SK-N-MC (cell line): ENCODE measurements at regions not wholly inside any gene's neighbourhood (a gene's known extent, or its start where the extent isn't known, plus 50 kb on each side); places are given as distances from the start of the nearest gene placed in this dataset.
"Not testable (repeated sequence)": the region's sequence is repeated elsewhere in the genome, so short reads cannot be mapped to it uniquely, and the experiment has no call there.

Experiments used
- DNase-seq: peaks from one replicate; pipeline ENCODE4 v3.0.0-alpha.2; 2011; ENCODE audit warnings: low read depth, low spot score
- H3K27ac ChIP-seq: fragments of 200-600 bp; sonication (generic); 2 replicates; pipeline ENCODE4 v1.5.1; 2016; ENCODE audit warnings: mixed run types
- H3K36me3 ChIP-seq: fragments of 200-600 bp; sonication (generic); 2 replicates; pipeline ENCODE4 v1.6.1; 2017; ENCODE audit warnings: antibody characterized with exemption, low read length, mixed read lengths; ENCODE audit not compliant: insufficient read depth
- H3K4me3 ChIP-seq: fragments of 200-600 bp; sonication (generic); 2 replicates; pipeline ENCODE4 v1.5.1; 2016
- H3K9ac ChIP-seq: fragments of 200-600 bp; sonication (generic); 2 replicates; pipeline ENCODE4 v1.8.0; 2017; ENCODE audit warnings: mixed run types, mixed read lengths; ENCODE audit not compliant: insufficient read length
- H3K9me3 ChIP-seq: fragments of 200-600 bp; sonication (generic); 2 replicates; pipeline ENCODE4 v1.6.1; 2017; ENCODE audit warnings: low read depth, mild to moderate bottlenecking, antibody characterized with exemption, low read length, moderate library complexity, mixed read lengths
- EZH2 ChIP-seq: fragments of 200-600 bp; sonication (generic); IDR thresholded peaks from one replicate; pipeline ENCODE4 v1.6.1; 2017; ENCODE audit warnings: antibody characterized with exemption
- FOXP2 ChIP-seq: optimal IDR thresholded peaks from 2 replicates; pipeline ENCODE3; 2011; ENCODE audit warnings: mild to moderate bottlenecking, moderate library complexity; ENCODE audit not compliant: insufficient read depth; ENCODE audit errors: extremely low read length, control extremely low read depth
- POLR2AphosphoS5 ChIP-seq: IDR thresholded peaks from 2 replicates; pipeline ENCODE4 v1.6.1; 2012; ENCODE audit warnings: mild to moderate bottlenecking, low read depth, low read length, borderline replicate concordance

DNA sequence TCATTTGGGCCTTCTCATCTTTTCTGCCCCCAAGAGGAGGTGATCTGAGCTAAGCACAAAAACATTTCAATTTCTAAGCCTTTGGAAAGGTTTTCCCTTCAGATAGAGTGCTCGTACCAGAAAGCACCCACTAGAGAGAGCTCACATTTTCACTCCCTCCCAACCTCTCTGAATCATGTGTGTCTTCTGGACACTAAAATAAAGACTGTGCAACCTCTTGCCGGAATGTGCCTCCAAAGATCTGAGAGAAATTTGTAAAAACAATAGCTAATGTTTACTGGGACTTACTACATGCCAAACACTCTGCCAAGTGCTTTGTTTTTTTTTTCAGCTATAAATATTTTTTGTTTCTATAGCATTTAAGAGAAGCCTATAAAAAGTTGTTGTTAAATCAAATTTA lies 120.6 kb upstream of the LNX1 start:
- Histone ChIP-seq H3K9ac (no peak overlapping the region), H3K36me3 (no peaks in the 10 kb centered on the region), H3K27ac (no peak overlapping the region), H3K9me3 (no peaks in the 10 kb centered on the region), H3K4me3 (no peak overlapping the region)
- no peak for DNase-seq
- no peak for TF ChIP-seq POLR2AphosphoS5
- no peak for TF ChIP-seq EZH2
- no peak for TF ChIP-seq FOXP2

DNA sequence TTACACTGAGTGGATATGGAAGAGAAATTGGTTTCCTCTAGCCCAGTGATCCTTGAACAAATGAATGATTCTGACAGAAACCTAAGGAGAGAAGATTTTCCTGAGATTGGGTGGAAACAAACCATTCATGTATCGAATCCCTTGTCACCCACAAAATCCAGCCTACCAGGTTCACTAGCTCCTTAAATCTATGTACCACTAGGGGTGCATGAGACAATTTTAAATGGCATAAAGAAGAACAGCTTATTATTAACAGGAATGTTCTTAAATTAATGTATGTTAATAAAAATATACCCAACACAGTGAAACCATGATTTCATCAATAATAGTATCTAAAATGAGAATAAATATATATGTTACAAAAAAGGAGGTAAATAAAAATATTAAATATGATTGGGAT lies 118.4 kb upstream of the LNX1 start:
- Histone ChIP-seq H3K4me3 (no peak overlapping the region), H3K9me3 (no peaks in the 10 kb centered on the region), H3K9ac (no peak overlapping the region), H3K36me3 (no peaks in the 10 kb centered on the region), H3K27ac (no peak overlapping the region)
- no peak for DNase-seq
- TF ChIP-seq FOXP2 (no peak), POLR2AphosphoS5 (no peak), EZH2 (no peak)

DNA sequence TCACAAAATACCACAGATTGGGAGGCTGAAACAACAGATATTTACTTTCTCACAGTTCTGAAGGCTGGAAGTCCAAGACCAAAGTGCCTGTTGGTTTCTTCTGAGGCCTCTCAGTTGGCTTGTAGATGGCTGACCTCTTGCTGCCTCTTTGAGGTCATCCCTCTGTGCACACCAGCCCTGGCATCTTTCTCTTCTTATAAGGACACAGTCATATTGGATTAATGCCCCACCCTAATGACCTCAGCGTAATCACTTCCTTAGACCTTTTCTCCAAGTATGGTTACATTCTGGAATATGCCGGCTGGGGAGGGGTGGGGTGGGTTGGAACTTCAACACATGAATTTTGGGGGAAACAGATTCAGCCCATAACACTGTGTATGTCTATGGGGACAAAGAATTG lies 116.2 kb upstream of the LNX1 start:
- no peak for DNase-seq
- H3K9me3 ChIP-seq, result no peaks in the 10 kb centered on the region
- TF ChIP-seq EZH2 (no peak), FOXP2 (no peak), POLR2AphosphoS5 (no peak)
- no peaks in the 10 kb centered on the region for H3K36me3 ChIP-seq
- no peak overlapping the region for H3K4me3 ChIP-seq
- no peak overlapping the region for H3K27ac ChIP-seq
- no peak overlapping the region for H3K9ac ChIP-seq

- no peaks in the 10 kb centered on the region for H3K9me3 ChIP-seq
- H3K27ac ChIP-seq, result no peak overlapping the region
- H3K9ac ChIP-seq, result no peak overlapping the region
- TF ChIP-seq POLR2AphosphoS5, result no peak
- TF ChIP-seq FOXP2, result no peak
- DNase-seq, result no peak
- no peak overlapping the region for H3K4me3 ChIP-seq
- H3K36me3 ChIP-seq, result no peaks in the 10 kb centered on the region
Observed at GRCh38 chr4:53706422-53707032, 115.2 kb upstream of the LNX1 start.

GRCh38 chr4:53705972-53706371 lies 114.7 kb upstream of the LNX1 start:
- no peak for TF ChIP-seq POLR2AphosphoS5
- TF ChIP-seq EZH2, result no peak
- no peak for TF ChIP-seq FOXP2
- Histone ChIP-seq H3K36me3 (no peaks in the 10 kb centered on the region), H3K4me3 (no peak overlapping the region), H3K9me3 (no peaks in the 10 kb centered on the region), H3K9ac (no peak overlapping the region), H3K27ac (no peak overlapping the region)
- no peak for DNase-seq

GRCh38 chr4:53705151-53705764 lies 114.0 kb upstream of the LNX1 start:
- Histone ChIP-seq H3K36me3 (no peaks in the 10 kb centered on the region), H3K4me3 (no peak overlapping the region), H3K27ac (no peak overlapping the region), H3K9ac (no peak overlapping the region), H3K9me3 (no peaks in the 10 kb centered on the region)
- no peak for DNase-seq
- TF ChIP-seq FOXP2, result no peak
- no peak for TF ChIP-seq POLR2AphosphoS5
- TF ChIP-seq EZH2, result no peak

GRCh38 chr4:53704329-53704728 lies 113.0 kb upstream of the LNX1 start:
- Histone ChIP-seq H3K9me3 (no peaks in the 10 kb centered on the region), H3K27ac (no peak overlapping the region), H3K36me3 (no peaks in the 10 kb centered on the region), H3K4me3 (no peak overlapping the region), H3K9ac (no peak overlapping the region)
- no peak for TF ChIP-seq EZH2
- TF ChIP-seq POLR2AphosphoS5, result no peak
- TF ChIP-seq FOXP2, result no peak
- DNase-seq, result no peak

- H3K27ac ChIP-seq, result no peak overlapping the region
Observed at GRCh38 chr4:53703267-53703655, 112.0 kb upstream of the LNX1 start.

DNA sequence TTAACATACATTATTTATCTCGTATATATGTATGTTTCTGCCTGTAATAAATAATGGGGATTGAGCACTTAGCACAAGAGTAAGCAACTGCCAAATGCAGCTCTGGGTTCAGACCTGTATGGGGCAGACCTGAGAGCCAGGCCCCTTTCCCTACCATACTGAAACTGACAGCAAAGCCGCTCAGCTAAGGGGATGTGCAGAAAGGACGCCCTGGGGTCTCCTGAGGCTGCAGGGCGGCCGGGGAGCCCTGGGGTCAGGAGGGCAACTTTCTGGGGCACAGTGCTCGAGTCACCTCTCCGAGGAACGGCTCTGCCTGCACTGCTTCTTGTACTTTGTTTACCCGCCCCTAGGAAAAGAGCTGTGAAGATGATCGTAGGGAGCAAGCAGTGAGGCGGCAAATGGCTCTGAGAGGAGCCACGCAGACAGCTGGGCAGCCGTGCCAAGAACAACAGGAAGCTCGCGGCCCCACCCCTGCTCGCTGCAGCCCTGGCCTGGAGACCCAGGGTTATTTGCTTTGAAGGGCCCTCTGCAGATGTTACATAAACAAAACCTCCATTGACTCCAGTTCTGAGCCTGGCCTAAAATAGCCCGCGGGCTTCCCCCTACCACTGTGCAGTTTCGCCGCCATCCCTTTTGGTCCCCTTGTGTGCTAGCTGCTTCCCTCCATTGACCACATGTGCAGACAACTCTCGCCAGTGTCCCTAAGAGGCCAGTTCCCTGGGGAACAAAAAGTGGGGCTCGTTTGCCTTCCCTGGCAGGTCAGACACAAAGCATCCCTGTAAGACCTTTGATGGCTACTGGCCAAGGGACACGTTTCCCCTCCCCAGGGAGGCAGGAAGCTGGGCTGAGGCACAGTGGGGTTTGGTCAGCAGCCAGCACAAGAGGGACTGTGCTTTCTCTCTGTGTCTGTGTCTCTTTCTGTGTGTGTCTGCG lies 111.3 kb upstream of the LNX1 start:
- Histone ChIP-seq H3K36me3 (no peaks in the 10 kb centered on the region), H3K27ac (no peak overlapping the region), H3K4me3 (no peak overlapping the region)

More at GRCh38 chr4:53703267-53703655, 112.0 kb upstream of the LNX1 start:
- H3K36me3 ChIP-seq, result no peaks in the 10 kb centered on the region
- no peak overlapping the region for H3K9ac ChIP-seq
- no peaks in the 10 kb centered on the region for H3K9me3 ChIP-seq
- no peak for DNase-seq
- no peak overlapping the region for H3K4me3 ChIP-seq
- TF ChIP-seq FOXP2, result no peak
- TF ChIP-seq EZH2, result no peak
- TF ChIP-seq POLR2AphosphoS5, result no peak

GRCh38 chr4:53701260-53701659 lies 110.0 kb upstream of the LNX1 start:
- not testable (repeated sequence) for H3K27ac ChIP-seq, H3K36me3 ChIP-seq, DNase-seq, H3K9me3 ChIP-seq, H3K4me3 ChIP-seq, H3K9ac ChIP-seq

More for the DNA sequence above, 111.3 kb upstream of the LNX1 start:
- Histone ChIP-seq H3K9me3 (no peaks in the 10 kb centered on the region), H3K9ac (no peak overlapping the region)
- DNase-seq, result no peak
- TF ChIP-seq FOXP2, result no peak
- TF ChIP-seq POLR2AphosphoS5, result no peak
- TF ChIP-seq EZH2, result no peak

- H3K9ac ChIP-seq, H3K9me3 ChIP-seq, H3K4me3 ChIP-seq, DNase-seq, H3K36me3 ChIP-seq, H3K27ac ChIP-seq: not testable (repeated sequence)
Observed at GRCh38 chr4:53699310-53699709, 108.0 kb upstream of the LNX1 start.
